ENCODE measurements at regions not wholly inside any gene's neighbourhood (a gene's known extent, or its start where the extent isn't known, plus 50 kb on each side); places are given as distances from the start of the nearest gene placed in this dataset.

GRCh38 chr13:111645598-111646455, 325.4 kb downstream of the TEX29 start:
- TF ChIP-seq CTCF (IDR thresholded peaks at IDR 0.05; ENCODE audit: insufficient read depth, low read depth, low read length) (no peak), EZH2 (IDR thresholded peaks at IDR 0.05; ENCODE audit: insufficient read depth, low read length) (no peak)
